GM10266 (cell line): ENCODE measurements at regions not wholly inside any gene's neighbourhood (a gene's known extent, or its start where the extent isn't known, plus 50 kb on each side); places are given as distances from the start of the nearest gene placed in this dataset.
A peak's percentile ranks its signal among the peaks of the same experiment; 100 is the strongest.

Experiments used
- DNase-seq: peaks from one replicate; pipeline ENCODE4 v3.0.0; 2012; ENCODE audit errors: extremely low spot score
- CTCF ChIP-seq: IDR thresholded peaks from 2 replicates; pipeline ENCODE4 v1.5.1; 2012; ENCODE audit warnings: mild to moderate bottlenecking, low read depth; ENCODE audit not compliant: control insufficient read depth, insufficient read depth; ENCODE audit errors: missing control alignments

GRCh38 chr9:107431461-107431860 lies 58.1 kb downstream of the KLF4 start:
- DNase-seq = no peak
- no peak for TF ChIP-seq CTCF

- no peak for TF ChIP-seq CTCF
Measured at GRCh38 chr9:107430071-107430470, 59.5 kb downstream of the KLF4 start.

GRCh38 chr9:107426126-107426525 lies 63.4 kb downstream of the KLF4 start:
- DNase-seq = no peak
- no peak for TF ChIP-seq CTCF

More at GRCh38 chr9:107430071-107430470, 59.5 kb downstream of the KLF4 start:
- no peak for DNase-seq

GRCh38 chr9:107425101-107426025 lies 64.2 kb downstream of the KLF4 start:
- peak; percentile 86 for TF ChIP-seq CTCF
- peak; percentile 48 for DNase-seq

- DNase-seq = no peak
- no peak for TF ChIP-seq CTCF
Measured at GRCh38 chr9:107423540-107423939, 66.0 kb downstream of the KLF4 start.

- TF ChIP-seq CTCF = peak; percentile 62
- DNase-seq = peak; percentile 30
Measured at GRCh38 chr9:107422189-107423185, 67.1 kb downstream of the KLF4 start.
